Stimulated activated CD4-positive, alpha-beta T cell treated with anti-CD3 and anti-CD28 coated beads, Interleukin-1b, Interleukin-23, amount 100 ng/mL, for 24 hours (primary cell): ENCODE measurements at regions not wholly inside any gene's neighbourhood (a gene's known extent, or its start where the extent isn't known, plus 50 kb on each side); places are given as distances from the start of the nearest gene placed in this dataset.
"Not testable (repeated sequence)": the region's sequence is repeated elsewhere in the genome, so short reads cannot be mapped to it uniquely, and the experiment has no call there.

ENCODE experiments used
- DNase-seq, 4 experiments: peaks; one replicate each; pipeline ENCODE4 v3.0.0-alpha.2; 2020; ENCODE audit warnings: low read depth in 4 of 4, low spot score in 1 of 4

DNA sequence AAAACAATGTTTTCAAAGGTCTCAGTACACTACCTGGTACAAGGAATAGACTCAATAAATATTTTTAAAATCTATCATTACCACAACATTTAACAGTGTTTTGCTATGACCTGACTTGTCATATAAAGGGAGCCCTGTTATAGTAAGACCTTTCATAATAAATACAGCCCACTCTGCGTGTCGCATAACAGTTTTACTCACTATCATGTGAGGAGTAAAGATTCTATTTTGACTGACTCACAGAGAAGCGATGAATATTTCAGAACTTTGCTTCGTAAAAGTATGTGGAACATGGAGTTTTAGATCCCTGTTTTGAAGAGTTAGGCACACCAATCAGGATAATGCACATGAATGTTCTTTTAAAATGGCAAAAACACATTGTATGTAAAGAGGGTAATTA, 531.2 kb downstream of the KCNA4 start:
- DNase-seq: no peak

DNA sequence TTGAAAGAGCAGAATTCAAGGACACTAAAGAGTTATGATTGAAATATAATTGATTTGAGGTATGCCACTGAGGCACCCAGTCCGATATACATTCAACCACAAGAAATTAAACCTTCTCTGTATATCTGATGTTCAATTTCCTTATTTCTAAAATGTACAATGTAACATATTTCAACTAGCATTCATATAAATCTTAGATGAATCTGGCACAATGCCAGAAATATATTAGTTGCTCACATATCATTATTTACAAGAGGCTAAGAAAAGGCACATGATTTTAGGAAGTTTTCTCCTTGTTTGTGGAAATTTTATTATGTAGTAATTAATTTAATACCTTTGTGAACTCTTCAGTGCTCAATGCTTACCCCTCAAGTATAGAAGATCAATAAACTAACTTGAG, 532.3 kb downstream of the KCNA4 start:
- DNase-seq: no peak

DNA sequence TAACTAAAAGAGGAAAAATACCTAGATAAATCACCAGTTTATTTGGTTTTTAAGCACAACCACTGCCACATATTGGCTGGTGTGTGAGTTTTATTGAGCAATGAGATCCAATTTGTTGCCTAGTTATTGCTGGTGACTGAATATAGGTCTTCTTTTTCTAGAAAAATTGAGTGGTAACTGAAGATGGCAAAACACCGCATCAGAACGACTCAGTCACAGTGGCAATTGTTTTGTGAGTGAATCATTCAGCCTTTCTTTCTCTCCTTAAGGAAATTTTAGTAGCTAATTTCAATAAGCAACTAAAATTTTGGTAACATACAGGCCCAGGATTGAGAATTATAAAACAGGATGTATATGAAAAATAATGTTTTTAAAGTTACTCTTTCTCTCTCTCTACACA, 533.0 kb downstream of the KCNA4 start:
- DNase-seq: no peak

DNA sequence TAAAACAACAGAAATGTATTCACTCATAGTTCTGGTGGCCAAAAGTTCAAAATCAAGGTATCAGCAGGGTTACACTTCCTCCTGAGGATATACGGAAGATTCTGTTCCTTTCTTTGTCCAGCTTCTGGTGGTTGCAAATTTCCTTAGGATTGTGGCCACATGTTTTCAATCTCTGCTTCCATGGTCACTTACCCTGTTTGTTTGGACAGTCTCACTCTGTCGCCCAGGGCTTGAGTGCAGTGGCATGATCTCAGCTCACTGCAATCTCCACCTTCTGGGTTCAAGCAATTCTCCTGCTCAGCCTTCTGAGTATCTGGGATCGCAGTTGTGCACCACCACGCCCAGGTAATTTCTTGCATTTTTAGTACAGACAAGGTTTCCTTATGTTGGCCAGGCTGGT, 534.3 kb downstream of the KCNA4 start:
- no peak for DNase-seq

DNA sequence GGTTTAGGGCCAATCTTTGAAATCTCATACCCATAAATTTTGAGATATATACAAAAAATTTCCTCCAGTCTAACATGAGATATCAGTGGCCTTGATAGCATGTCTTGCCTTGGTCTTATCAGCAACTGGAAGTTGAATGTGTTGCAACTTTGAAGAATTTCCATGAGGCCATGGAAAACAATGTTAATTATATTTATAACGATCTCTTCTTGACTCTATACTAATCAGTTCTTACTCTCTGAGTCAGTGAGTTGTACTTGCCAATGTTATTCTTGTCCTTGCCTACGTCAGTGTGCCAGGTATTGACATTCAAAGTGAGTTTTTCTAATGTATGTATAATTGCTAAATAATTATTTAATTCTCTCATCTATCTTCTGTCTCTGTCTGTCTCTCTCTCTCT, 535.1 kb downstream of the KCNA4 start:
- DNase-seq: no peak

DNA sequence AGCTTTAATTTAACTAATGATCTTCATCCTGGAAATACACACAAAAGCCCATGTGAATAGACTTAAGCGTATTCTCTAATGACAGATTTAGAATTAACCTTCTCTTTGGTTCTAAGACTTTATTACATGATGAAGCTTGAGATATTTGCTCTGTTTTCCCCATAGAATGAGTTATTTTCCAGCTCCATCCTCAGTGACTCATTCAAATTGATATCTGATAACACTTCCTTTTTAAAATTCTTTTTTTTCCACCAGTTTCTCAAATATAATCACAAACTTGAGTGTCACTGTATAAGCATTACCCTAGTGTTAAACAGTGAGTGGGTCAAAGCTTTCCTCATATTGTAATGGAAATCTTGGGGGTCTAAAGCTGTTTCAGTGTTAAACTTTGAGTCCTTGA, 535.8 kb downstream of the KCNA4 start:
- DNase-seq: no peak

DNA sequence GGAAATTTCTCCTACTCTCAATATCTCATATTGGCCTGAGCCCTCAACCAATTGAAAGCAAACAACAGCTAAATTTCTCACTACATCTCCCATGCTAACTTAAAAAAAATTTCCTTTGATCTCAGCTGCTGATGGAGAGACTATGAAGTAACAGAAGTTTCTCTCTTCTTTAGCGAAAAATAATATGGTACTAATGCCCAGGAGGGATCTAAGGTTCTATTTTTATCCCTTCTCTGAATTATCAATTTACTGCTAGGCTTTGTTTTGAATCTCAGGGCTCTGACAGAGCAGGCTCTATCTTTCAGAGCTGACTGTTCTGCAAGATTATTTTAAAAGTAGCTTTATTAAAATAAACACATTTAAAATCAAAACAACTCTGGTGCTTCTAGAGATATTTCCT, 558.6 kb downstream of the KCNA4 start:
- DNase-seq: no peak

DNA sequence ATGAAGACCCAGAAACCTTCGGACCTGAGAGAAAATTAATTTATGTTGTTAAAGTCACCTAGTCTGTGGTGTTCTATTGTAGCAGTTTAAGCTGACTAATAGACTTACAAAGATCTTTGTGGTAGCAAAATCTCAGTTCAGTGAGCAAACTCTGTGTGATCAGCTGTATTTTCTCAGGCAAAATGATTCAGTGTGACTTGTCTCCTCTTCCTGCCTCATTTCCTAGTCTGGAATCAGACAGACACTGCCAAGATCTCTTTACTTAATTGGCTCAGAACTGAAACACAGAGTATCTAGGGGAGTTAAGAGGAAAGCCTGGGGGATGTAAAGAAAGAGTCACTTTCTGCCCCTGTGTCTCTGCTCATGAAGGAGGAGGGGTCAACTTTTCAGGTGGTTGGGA, 564.7 kb downstream of the KCNA4 start:
- no peak for DNase-seq

DNA sequence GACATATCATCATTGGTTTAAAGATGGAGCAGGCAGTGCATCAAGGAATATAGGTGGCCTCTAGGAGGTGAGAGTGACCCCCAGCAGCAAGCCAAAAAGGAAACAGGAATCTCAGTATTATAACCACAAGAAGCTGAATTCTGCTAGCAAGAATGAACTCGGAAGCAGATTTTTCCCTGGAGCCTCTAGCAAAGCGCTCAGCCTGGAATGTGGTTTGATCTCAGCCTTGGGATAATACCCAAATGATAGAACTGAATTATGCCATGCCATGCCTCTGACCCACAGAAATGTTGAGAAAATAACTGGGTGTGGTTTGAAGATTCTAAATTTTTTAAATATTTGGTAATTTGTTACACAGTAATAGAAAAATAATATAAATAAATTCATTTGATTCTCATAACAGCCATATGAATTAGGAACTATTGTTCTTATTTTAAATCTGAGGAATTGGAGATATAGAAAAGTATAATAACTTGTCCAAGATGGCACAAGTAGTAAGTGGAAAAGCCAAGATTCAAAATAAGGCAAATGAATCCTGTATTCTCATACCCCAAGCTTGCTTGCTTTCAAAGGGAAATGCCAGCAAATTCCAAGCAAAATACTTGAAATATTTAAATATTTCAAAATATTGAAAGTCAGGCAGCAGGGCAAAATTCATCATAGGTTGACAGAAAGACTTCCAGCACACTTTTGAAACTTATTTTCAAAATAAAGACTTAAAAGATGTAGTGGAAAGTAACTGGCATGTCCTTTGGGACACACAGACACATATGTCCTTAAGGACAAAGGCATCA, 567.4 kb downstream of the KCNA4 start:
- no peak for DNase-seq

DNA sequence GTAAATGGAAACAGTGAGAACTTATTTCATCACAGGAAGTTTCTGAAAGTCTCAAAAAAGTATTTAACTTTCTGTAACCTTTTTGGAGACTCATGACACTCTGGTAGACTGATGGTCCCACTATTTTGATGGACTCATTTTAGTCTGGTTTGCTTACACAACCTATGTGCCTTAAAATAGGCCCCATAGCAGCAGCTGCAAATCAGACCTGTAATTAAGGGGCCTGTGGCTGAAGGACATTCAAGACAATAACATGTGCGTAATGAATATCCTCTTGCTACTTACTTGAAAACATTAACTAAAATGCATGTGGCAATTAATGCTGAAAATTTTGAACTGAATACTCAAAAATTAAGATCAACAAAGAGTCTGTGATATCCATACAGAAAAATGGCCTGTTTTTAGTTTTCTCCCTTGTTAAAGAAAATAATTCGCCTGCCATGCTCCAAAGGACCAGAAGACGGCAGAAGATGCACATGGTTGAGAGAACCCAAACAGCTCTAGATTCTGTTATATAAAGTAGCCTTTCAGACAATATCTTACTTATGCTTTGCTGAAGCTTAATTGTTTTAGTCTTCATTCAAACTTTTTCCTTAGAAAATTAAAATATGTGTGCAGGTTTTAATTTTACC, 568.5 kb downstream of the KCNA4 start:
- no peak for DNase-seq

DNA sequence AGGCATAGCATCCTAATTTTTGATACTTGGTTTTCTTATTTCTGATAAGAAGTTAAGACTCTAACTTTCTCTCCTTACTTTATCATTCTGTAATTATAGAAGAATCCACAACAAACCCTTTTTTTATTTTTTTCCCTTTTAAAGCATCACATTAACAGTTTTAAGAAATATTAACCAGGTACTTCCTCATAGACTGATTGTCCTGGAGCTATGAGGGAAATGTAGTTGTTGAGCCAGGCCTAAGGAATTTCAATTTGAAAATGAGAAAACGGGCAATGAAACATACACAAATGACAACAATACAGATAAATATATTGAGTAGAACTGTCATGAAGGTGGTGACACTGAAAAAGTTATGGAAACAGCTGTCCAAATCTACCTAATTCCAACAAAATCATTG, 569.0 kb downstream of the KCNA4 start:
- no peak for DNase-seq

DNA sequence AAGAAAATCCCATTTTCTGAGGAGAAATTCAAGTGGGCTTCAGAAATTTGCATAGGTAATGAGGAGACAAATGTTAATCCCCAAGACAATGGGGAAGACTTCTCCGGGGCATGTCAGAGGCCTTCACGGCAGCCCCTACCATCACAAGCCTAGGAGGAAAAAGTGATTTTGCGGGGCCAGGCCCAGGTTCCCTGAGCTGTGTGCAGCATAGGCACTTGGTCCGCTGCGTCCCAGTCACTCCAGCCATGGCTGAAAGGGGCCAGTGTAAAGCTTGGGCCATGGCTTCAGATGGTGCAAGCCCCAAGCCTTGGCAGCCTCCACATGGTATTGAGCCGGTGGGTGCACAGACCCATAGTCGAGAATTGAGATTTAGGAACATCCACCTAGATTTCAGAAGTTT, 570.7 kb downstream of the KCNA4 start:
- no peak for DNase-seq

DNA sequence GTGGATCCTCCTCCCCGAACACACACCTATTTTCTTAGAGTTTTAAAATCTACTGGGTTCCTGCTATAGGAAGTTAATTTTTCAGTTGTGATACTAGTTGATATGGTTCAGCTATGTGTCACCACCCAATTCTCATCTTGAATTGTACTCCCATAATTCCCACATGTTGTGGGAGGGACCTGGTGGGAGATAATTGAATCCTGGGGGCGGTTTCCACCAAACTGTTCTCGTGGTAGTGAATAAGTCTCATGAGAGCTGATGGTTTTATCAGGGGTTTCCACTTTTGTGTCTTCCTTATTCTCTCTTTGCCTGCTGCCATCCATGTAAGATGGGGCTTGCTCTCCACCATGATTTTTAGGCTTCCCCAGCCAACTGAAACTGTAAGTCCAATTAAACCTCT, 571.6 kb downstream of the KCNA4 start:
- not testable (repeated sequence) for DNase-seq

DNA sequence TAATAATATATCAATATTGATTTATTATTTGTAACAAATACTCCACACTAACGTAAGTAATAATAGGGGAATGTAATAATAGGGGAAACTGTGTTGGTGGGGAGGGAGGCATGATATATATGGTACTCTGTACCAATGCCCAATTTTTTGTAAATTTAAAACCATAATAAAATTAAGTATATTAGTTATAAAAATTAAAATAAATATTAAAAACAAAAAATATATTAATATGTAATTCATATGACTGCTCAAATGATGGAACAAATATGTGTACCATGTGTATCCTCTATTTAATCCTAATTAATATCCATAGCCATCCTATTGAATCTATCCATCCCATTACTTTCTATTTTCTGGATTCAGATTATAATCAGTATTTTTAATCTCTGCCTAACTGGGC, 578.0 kb downstream of the KCNA4 start:
- DNase-seq: no peak

DNA sequence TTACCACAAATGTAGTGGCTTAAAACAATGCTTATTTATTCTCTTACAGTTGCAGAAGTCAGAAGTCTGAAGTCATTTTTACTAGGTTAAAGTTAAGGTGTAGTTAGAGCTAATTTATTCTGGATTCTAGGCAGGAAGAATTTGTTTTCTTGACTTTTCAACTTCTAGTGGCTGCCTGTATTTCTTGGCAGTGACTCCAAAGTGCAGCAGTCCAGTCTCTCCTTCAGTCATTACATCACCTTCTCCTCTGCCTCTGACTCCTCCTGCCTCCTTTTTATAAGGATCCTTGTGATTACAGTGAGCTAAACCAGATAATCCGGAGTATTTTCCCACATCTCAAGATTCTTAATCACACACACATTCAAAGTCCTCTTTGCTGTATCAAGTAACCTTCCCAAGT, 581.4 kb downstream of the KCNA4 start:
- DNase-seq: no peak

DNA sequence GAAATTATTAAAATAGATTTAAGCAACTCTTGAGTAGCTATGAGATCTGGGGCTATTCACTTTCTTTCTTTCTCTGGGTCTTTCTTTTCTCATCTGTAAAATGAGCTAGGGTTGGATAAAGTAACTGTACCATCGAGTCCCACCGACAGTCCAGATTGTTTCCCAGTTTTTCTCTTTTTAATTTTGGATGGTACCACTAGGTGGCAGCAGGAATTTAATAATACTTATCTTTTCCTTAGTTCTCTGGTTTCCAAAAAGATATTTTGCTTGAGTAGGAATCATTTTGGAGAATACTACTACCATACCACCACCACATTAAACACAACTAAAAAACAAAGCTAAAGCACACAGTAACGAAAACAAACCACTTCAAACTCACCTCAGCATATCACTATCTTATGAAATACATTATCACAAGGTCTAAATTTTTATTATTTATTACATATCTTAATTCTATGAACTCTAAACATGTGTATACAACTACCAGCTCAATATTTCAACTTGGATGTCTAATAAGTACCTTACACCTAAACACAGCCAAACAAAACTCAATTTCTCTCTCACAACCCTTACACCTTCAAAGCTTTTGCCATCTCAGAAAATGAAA, 584.0 kb downstream of the KCNA4 start:
- DNase-seq: no peak

DNA sequence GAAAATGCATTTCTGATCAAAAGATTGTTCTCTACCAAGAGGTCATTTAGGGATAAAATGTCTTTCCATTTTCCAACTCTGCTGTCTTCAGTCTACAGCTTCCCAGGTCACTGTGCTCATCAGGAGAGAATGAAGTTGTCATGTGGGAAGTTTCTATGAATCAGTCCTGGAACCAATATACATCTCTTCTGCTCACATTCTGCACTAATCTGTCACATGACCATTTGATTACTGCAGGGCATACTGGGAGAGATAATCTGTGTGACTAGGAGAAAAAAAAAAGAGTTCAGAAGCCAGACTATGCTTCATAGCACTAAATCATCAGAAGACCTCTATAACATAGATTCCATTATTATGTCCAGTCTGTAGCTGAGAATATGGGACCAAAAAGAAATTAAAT, 611.5 kb downstream of the KCNA4 start:
- DNase-seq: no peak

DNA sequence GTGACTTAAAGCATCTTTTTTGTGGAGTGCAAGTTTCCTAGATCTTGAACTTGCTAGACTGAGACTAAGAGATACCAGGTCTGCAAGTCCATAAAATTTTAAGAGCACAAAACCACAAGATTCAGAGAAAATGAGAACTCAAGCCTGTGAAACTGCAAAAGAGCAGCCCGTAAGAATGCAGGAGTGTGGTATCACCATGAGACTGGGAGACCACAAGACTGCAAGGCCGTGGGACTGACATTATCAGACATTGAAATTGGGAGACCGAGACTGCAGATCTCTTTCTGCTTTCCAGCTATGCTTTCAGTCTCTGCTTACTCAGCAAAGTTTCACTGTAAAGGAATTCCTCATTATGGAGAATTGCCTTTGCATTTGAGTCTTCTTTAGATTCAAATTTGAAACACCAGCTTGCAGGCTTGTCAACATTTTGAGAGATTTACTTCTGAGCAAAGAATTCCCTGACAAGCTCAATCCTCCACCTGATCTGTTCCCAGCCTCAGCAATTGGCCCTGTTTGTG, 621.2 kb downstream of the KCNA4 start:
- no peak for DNase-seq

DNA sequence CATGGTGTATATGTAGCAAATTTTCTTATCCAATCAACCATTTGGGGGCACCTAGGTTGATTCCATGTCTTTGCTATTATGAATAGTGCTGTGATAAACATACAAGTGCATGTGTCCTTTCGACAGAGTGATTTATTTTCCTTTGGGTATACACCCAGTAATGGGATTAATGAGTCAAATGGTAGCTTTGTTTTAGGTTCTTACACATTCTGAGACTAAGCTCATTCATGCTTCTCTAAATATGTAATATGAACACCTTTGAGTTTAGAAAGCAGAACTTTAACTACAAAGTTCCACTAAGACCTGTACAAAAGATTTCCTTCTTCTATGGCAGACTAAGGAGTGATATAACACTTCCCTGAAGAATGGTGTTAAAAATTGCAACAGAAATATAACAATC, 627.0 kb downstream of the KCNA4 start:
- no peak for DNase-seq

DNA sequence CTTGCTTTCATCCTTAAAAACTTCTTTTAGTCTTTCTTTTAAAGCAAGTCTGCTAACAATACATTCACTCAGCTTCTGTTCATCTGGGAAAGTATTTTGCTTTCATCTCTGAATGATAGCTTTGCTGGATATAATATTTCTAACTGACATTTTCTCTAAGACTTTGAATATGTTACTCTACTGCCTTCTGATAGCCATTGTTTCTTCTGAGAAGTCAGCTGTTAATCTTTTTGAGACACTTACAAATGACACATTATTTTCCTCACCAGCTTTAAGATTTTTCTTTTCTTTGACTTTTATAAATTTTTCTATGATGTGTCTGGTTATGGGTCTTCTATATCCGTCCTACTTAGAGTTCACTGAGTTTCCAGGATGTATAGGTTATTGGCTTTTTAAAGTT, 643.1 kb downstream of the KCNA4 start:
- DNase-seq: no peak

DNA sequence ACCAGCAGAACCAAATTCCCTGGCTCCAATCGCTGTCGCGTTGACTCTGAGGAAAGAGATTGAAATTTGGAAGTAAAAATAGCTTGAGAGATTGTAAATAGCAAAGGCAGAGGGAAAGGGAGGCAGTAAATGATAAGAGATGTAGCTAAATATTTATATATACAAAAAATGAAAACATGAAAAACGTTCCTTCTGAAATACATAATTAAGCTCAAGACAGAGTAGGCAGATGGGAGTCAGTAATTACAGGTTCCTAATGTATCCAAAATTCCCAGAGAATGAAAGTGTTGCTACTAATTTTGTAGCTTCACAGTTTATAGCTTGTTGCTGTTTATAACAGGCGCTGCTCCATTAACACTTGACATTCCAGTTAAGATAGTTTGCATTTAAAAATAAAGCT, 648.7 kb downstream of the KCNA4 start:
- DNase-seq: no peak

DNA sequence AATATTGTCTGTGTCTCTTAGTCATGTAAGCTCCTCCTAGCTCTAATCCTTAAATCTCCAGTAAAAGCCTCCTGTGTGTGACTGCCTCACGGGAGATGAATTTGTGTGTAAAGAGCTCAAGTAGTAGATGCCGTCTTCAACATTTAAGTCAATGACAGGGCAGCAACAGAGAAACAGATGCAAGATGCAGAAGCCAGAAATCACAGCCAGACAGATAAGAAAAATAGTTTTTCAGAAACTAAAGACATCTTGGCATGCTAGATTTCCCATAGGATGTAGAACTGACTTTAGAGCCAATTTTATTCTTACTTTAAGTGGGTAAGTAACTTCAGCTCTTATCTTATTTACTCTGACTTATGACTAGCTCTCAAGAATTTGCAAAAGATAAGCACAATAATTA, 652.8 kb downstream of the KCNA4 start:
- DNase-seq: no peak
